SU-DHL-6 (cell line): ENCODE measurements at regions not wholly inside any gene's neighbourhood (a gene's known extent, or its start where the extent isn't known, plus 50 kb on each side); places are given as distances from the start of the nearest gene placed in this dataset.

Experiments used
- H2AFZ ChIP-seq: fragments of 200-600 bp; sonication (generic); 2 replicates; pipeline ENCODE4 v1.6.1; 2014; ENCODE audit warnings: low read depth, mild to moderate bottlenecking, moderate library complexity, mixed read lengths, antibody characterized with exemption, low read length; ENCODE audit not compliant: severe bottlenecking
- H3F3A ChIP-seq: fragments of 200-600 bp; shearing (Covaris generic); 2 replicates; pipeline ENCODE4 v1.6.0; 2016; ENCODE audit warnings: antibody characterized with exemption, mild to moderate bottlenecking; ENCODE audit not compliant: insufficient read depth
- H3K27ac ChIP-seq: fragments of 200-600 bp; sonication (generic); 2 replicates; pipeline ENCODE4 v1.5.1; 2016; ENCODE audit warnings: low read depth, mild to moderate bottlenecking, low read length, moderate library complexity, mixed read lengths
- H3K27me3 ChIP-seq: fragments of 200-600 bp; sonication (generic), shearing (Covaris generic); 2 replicates; pipeline ENCODE4 v1.6.0; 2014; ENCODE audit warnings: mild to moderate bottlenecking, low read length
- H3K36me3 ChIP-seq: fragments of 200-600 bp; sonication (generic); 2 replicates; pipeline ENCODE4 v1.6.1; 2014; ENCODE audit warnings: mild to moderate bottlenecking, low read length, mixed read lengths
- H3K4me2 ChIP-seq: fragments of 300-600, 200-600 bp; shearing (Covaris generic), sonication (generic); 2 replicates; pipeline ENCODE4 v1.6.0; 2014; ENCODE audit warnings: low read length, low read depth, mild to moderate bottlenecking; ENCODE audit not compliant: poor library complexity, severe bottlenecking
- H3K4me3 ChIP-seq: fragments of 200-600 bp; sonication (generic); 2 replicates; pipeline ENCODE4 v1.5.1; 2014; ENCODE audit warnings: antibody characterized with exemption, low read length, mild to moderate bottlenecking, mixed read lengths; ENCODE audit not compliant: insufficient read depth, poor library complexity, severe bottlenecking
- H3K79me2 ChIP-seq: fragments of 200-600 bp; sonication (generic); 2 replicates; pipeline ENCODE4 v1.6.1; 2014; ENCODE audit warnings: mild to moderate bottlenecking, low read length, moderate library complexity; ENCODE audit not compliant: insufficient read depth
- H3K9ac ChIP-seq: fragments of 200-600 bp; sonication (generic); 2 replicates; pipeline ENCODE4 v1.7.0; 2014; ENCODE audit warnings: mild to moderate bottlenecking, low read length
- H3K9me2 ChIP-seq: fragments of 200-600 bp; sonication (generic); replicated peaks from 2 replicates; pipeline ENCODE4 v1.6.1; 2014; ENCODE audit warnings: low read length; ENCODE audit not compliant: insufficient read depth
- H3K9me3 ChIP-seq: fragments of 200-600 bp; sonication (generic); 2 replicates; pipeline ENCODE4 v1.6.1; 2014; ENCODE audit warnings: low read length, mixed read lengths; ENCODE audit not compliant: insufficient read depth
- H4K20me1 ChIP-seq: fragments of 200-600 bp; sonication (generic); 2 replicates; pipeline ENCODE4 v1.6.1; 2014; ENCODE audit warnings: low read depth, mild to moderate bottlenecking, antibody characterized with exemption, low read length, moderate library complexity, mixed read lengths
- EZH2phosphoT487 ChIP-seq: fragments of 200-600 bp; sonication (generic), shearing (Covaris generic); conservative IDR thresholded peaks from 2 replicates; pipeline ENCODE4 v1.6.1; 2018; ENCODE audit warnings: mild to moderate bottlenecking, antibody characterized with exemption, low read length, moderate library complexity, mixed read lengths
- TF ChIP-seq, protein P1 (sequence below): fragments of 200-600 bp; sonication (generic); IDR thresholded peaks from one replicate; pipeline ENCODE4 v1.5.1; 2017; ENCODE audit warnings: antibody characterized with exemption, mild to moderate bottlenecking, low read length, moderate library complexity; ENCODE audit not compliant: insufficient read depth, poor library complexity, severe bottlenecking

DNA sequence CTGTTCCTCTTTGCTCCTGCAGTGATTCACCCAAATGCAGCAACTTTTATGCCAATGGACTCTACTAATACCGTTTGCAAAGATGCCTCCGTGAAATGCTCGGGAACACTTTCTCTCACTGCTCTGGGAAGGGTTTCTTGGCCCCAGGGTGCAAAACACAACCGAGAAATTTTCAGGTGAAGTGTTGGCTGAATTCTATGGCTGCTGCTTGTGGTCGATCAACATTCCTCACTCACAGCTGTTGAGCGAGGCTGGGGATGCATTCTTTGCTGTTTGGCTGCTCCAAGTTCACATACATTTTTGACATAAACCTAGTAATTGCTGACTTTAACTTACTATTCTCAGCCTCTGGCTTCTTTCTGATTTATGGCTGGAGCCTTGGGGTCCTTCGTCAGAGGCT lies 342.0 kb upstream of the CHD6 start:
- H4K20me1 ChIP-seq = no peaks in the 10 kb centered on the region
- no peaks in the 10 kb centered on the region for H3F3A ChIP-seq
- no peak overlapping the region for H3K4me3 ChIP-seq
- no peaks in the 10 kb centered on the region for H3K36me3 ChIP-seq
- H2AFZ ChIP-seq = no peak overlapping the region
- no peak for TF ChIP-seq EZH2phosphoT487
- TF ChIP-seq, protein P1, sequence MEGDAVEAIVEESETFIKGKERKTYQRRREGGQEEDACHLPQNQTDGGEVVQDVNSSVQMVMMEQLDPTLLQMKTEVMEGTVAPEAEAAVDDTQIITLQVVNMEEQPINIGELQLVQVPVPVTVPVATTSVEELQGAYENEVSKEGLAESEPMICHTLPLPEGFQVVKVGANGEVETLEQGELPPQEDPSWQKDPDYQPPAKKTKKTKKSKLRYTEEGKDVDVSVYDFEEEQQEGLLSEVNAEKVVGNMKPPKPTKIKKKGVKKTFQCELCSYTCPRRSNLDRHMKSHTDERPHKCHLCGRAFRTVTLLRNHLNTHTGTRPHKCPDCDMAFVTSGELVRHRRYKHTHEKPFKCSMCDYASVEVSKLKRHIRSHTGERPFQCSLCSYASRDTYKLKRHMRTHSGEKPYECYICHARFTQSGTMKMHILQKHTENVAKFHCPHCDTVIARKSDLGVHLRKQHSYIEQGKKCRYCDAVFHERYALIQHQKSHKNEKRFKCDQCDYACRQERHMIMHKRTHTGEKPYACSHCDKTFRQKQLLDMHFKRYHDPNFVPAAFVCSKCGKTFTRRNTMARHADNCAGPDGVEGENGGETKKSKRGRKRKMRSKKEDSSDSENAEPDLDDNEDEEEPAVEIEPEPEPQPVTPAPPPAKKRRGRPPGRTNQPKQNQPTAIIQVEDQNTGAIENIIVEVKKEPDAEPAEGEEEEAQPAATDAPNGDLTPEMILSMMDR = no peak
- H3K4me2 ChIP-seq = no peak overlapping the region
- no peaks in the 10 kb centered on the region for H3K9me3 ChIP-seq
- no peak overlapping the region for H3K27ac ChIP-seq
- no peaks in the 10 kb centered on the region for H3K79me2 ChIP-seq
- no peak overlapping the region for H3K9ac ChIP-seq
- no peaks in the 10 kb centered on the region for H3K27me3 ChIP-seq
- H3K9me2 ChIP-seq = no peaks in the 10 kb centered on the region

DNA sequence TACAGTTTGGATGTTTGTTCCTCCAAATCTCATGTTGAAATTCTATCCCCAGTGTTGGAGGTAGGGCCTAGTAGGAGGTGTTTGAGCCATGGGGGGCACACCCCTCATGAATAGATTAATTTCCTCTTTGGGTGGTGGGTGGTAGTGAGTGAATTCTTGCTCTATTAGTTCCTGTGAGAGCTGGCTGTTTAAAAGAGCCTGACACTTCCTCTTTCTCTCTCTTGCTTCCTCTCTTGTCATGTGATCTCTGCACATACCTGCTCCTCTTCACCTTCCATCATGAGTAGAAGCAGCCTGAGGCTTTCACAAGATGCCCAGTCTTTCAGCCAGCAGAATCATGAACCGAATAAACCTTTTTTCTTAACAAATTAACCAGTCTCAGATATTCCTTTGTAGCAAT lies 340.2 kb upstream of the CHD6 start:
- Histone ChIP-seq H3K9me2 (no peaks in the 10 kb centered on the region), H3K27ac (no peak overlapping the region), H3F3A (no peaks in the 10 kb centered on the region), H2AFZ (no peak overlapping the region), H3K4me3 (no peak overlapping the region), H4K20me1 (no peaks in the 10 kb centered on the region), H3K36me3 (no peaks in the 10 kb centered on the region), H3K27me3 (no peaks in the 10 kb centered on the region), H3K79me2 (no peaks in the 10 kb centered on the region), H3K9ac (no peak overlapping the region), H3K9me3 (no peaks in the 10 kb centered on the region), H3K4me2 (no peak overlapping the region)
- TF ChIP-seq, protein P1 = no peak
- no peak for TF ChIP-seq EZH2phosphoT487

DNA sequence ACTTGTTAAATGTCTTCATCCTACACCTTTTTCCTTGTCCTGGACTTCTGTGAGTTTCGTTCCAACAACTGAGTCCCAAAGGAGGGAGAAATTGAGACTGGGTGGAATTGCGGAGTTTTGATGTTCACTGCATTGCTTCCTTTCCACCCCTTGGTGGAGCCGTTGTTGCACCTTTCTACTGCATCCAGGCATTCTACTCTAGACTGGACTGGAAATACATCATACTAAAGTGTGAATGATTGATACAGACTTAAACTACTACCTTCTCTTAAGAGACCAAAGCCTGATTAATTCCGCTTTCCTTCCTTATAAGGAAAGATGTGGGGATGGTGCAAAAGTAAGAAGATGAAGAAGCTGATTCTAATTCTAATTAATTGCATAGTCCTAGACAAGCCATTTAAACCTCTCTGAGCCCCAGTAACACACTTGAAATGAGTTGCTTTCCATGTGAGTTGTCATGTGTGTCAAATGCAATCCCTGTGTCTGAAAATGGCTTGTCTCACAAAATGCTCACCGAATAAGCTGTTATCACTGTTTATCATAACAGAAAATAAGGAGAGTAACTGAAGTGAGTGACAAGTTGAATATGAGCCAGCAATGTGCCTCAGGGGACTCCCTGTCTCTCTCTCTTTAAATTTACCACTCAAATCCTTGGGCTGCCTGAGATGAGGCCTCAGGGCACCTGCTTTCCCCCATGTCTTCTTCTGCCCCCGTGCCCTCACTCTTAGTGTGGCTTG lies 338.3 kb upstream of the CHD6 start:
- no peaks in the 10 kb centered on the region for H3K9me3 ChIP-seq
- no peak overlapping the region for H3K27ac ChIP-seq
- H4K20me1 ChIP-seq = no peaks in the 10 kb centered on the region
- H3K9ac ChIP-seq = no peak overlapping the region
- H3K4me2 ChIP-seq = no peak overlapping the region
- H3K4me3 ChIP-seq = no peak overlapping the region
- TF ChIP-seq EZH2phosphoT487 = no peak
- TF ChIP-seq, protein P1 = peak; percentile 50
- H3K79me2 ChIP-seq = no peaks in the 10 kb centered on the region
- no peaks in the 10 kb centered on the region for H3K27me3 ChIP-seq
- H3F3A ChIP-seq = no peaks in the 10 kb centered on the region
- H3K9me2 ChIP-seq = no peaks in the 10 kb centered on the region
- no peak overlapping the region for H2AFZ ChIP-seq
- H3K36me3 ChIP-seq = no peaks in the 10 kb centered on the region
